Lung microvascular endothelial cell (primary cell): ENCODE measurements at regions not wholly inside any gene's neighbourhood (a gene's known extent, or its start where the extent isn't known, plus 50 kb on each side); places are given as distances from the start of the nearest gene placed in this dataset.
"Not testable (repeated sequence)": the region's sequence is repeated elsewhere in the genome, so short reads cannot be mapped to it uniquely, and the experiment has no call there.

ENCODE experiments used
- DNase-seq, 2 donors: peaks; one replicate each; pipeline versions ENCODE4 v3.0.0 to v3.0.0-alpha.2; 2010; ENCODE audit warnings: low read depth in 2 of 2

DNA sequence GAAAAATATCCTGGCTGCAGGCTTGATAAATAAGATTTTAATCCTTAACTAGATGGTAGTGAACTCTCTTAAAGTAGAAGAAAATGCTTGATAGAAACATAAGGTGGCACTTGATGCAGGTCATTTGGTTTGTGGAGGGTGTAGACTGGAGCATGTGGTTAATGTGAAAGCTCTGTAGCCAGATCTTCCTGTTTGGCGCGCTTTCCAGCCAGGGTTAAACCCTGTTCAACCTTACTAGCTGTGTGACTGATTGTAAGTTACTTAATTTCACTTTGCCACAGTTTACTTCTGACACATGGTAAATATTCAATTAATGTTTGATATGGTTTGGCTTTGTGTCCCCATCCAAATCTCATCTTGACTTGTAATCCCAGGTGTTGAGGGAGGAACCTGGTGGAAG lies 394.0 kb downstream of the REEP3 start:
- no peak for DNase-seq

GRCh38 chr10:63917363-63917762 lies 396.2 kb downstream of the REEP3 start:
- DNase-seq: no peak

GRCh38 chr10:63919575-63920279 lies 398.5 kb downstream of the REEP3 start:
- DNase-seq: no peak

DNA sequence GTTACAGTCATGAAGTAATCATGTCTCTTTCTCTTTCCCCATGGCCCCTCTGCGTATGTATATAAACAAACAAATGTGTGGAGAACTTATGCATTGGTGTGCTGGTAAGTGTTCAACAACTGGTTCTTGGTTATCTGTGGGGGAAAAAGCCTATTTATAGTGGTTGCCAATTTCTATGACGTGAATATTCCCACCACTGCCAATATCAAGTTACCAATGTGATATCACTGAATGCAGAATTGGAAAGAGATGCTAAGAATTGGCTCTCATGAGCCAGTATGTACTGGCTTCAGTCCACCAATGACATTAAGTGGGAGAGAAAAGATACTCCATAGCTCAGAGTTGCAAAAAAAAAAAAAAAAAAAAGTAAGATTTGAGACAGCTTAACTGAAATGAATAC lies 399.7 kb downstream of the REEP3 start:
- DNase-seq: no peak

DNA sequence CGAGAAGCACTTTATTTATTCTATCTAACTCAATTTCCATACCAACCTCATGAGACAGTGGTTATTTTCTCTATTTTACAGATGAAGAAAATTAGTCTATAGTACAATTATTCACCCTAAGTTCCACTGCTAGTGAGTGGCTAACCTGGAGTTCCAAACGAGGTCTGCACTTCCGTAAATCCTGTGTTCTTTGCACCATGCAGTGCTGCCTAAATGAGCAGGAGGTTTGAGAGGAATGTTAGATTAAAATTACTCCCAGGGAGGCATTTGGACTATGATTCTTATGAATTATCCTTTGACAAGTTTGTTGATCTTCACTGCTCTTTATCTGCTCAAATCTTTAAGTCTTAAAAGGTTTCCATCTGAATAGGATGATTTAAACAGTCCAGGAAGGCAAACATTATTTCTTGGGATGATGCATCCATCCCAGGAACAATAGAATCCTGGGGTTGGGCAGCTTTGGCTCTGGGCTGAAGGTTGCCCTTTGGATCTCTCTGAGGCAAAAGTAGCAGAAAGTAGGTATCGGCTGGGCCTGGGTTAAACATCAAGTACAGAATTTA lies 400.8 kb downstream of the REEP3 start:
- no peak for DNase-seq

- no peak for DNase-seq
These were observed 401.5 kb downstream of the REEP3 start for GRCh38 chr10:63922468-63923284.

- DNase-seq: no peak
These were observed 408.7 kb downstream of the REEP3 start for GRCh38 chr10:63929831-63930467.

GRCh38 chr10:63930584-63930983 lies 409.4 kb downstream of the REEP3 start:
- no peak for DNase-seq

- DNase-seq: peak in 1 of 2 donors; percentile 2
These were observed 414.5 kb downstream of the REEP3 start for GRCh38 chr10:63935705-63936104.

- DNase-seq: no peak
These were observed 419.2 kb downstream of the REEP3 start for GRCh38 chr10:63940277-63940922.

GRCh38 chr10:63964406-63964805 lies 443.2 kb downstream of the REEP3 start:
- DNase-seq: no peak

GRCh38 chr10:63965846-63966245 lies 444.6 kb downstream of the REEP3 start:
- DNase-seq: no peak

- no peak for DNase-seq
These were observed 452.0 kb downstream of the REEP3 start for GRCh38 chr10:63972949-63973827.

- DNase-seq: peak; percentile 49 to 68
These were observed 455.3 kb downstream of the REEP3 start for GRCh38 chr10:63976538-63976937.

DNA sequence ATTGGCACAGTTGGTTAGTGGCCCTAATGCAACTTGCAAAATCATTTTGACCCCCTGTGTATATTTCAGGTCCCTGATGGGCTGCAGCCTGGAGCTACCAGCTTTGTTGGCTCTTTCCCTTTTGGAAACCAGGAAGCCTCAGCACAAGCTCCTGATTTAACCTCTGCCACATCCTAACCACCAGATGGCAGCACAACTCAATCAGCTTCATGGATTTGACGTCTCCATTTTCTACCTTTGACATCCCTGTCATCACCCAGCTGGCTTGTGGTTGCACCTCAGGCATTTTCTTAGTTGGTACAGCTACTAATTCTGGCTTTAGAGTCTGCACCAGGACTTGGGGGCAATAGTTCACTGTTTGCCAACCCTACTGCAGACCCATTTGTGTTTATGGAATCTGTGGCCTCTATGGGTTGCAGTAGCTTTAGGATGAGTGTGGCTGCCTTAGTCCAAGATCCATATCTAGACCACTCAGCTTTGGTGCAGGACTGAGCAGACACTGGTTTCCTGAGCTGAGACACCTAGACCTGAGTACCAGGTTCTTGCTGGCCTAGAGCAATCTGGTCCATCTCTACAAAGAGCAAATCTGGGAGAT lies 456.2 kb downstream of the REEP3 start:
- peak; percentile 59 to 73 for DNase-seq

- DNase-seq: not testable (repeated sequence)
These were observed 459.7 kb downstream of the REEP3 start for GRCh38 chr10:63980870-63981269.

- not testable (repeated sequence) for DNase-seq
These were observed 462.9 kb downstream of the REEP3 start for GRCh38 chr10:63984061-63984460.

- no peak for DNase-seq
These were observed 465.3 kb downstream of the REEP3 start for GRCh38 chr10:63986536-63986935.

GRCh38 chr10:63987212-63987611 lies 466.0 kb downstream of the REEP3 start:
- no peak for DNase-seq

- no peak for DNase-seq
These were observed 473.2 kb downstream of the REEP3 start for GRCh38 chr10:63994371-63994770.
